ENCODE measurements at regions not wholly inside any gene's neighbourhood (a gene's known extent, or its start where the extent isn't known, plus 50 kb on each side); places are given as distances from the start of the nearest gene placed in this dataset.
"Not testable (repeated sequence)": the region's sequence is repeated elsewhere in the genome, so short reads cannot be mapped to it uniquely, and the experiment has no call there.

DNA sequence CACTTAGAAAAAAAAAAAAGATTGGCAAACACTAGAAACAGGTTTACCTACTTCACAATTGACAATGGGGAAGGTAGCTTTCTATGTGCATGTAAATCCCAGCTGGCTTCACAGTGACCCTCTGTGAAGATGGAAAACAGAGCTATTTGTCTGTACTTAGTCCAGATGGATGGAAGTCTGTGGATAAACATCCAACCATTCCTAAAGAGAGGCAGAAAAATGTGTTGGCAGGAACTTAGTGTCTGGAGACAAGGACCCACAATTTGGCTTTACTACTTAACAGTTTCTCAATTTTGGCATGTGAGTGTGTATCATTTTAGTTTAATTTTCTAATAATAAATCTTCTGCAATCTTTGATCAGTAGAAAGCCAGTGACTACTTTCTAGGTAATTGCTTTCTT is 154.4 kb downstream of the RAD51AP2 start:
- in situ Hi-C loops (cut with MboI; ENCODE audit: low sequenced_read_pairs) = no loop called here

DNA sequence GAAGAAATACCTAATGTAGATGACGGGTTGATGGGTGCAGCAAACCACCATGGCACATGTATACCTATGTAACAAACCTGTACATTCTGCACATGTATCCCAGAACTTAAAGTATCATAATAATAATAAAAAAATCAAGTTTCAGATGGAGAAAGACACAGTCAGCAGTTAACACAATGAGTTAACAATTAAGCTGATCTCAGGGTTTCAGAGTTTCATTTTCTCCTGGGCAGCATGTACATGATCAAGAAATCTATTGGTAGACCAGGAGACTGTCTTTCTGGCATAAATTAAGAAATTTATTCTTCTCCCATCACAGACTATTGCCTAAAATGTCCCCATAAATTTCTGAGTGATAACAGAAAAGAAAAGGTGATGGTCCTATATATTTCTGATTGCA is 155.3 kb downstream of the RAD51AP2 start:
- in situ Hi-C loops (cut with MboI; ENCODE audit: low sequenced_read_pairs) = no loop called here

DNA sequence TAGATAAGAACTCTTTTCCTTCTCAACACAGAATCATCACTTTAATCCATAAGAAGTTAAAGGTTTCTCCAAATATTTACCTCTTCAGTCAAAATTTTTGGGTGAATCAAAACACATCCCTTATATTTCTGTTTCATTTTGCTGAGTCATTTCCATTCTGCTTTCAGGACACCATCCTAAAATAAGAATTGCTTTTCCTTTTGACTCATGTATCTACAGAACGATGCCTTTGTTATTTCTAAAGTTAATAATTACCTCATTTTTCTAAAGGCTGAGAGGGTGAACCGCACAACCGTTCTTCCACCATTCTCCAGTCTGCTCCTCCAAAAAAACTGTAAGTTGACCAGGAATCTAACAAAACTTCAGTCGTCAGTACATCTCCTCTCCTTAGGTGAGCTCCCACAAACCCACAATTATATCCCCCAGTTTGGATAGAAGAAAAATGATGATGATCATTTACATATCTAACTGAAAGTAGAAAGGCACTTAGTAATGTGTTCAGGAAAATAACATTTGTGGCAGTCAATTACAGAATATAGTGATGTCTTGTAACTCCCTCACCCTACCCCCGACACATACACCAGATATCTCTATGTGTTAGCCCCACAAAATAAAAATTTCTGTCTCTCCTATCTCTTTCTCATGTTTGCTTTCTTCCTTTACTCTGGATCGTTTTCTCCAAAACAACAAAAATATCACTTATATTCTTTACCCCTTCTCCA is 162.5 kb downstream of the RAD51AP2 start:
- in situ Hi-C loops (cut with MboI; ENCODE audit: low sequenced_read_pairs) = no loop called here

DNA sequence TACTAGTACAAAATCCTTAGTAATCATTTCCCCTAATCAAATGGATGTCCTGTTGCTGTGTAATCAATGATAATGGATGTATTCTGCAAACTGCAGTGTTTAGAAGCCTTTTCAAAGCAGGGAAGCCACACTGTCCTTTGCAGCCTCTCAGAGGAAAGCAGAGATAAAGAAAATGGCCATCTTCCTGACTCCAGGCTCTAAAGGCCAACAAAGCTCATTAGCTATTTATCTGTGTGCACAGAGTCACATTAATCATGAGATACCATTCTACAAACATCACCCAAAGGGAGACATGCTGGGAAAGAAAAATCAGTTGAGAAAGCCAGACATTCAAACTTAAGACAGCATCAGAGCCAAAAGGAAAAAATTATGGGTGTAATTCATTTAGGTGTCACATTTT is 165.0 kb downstream of the RAD51AP2 start:
- in situ Hi-C loops (cut with MboI; ENCODE audit: low sequenced_read_pairs) = no loop called here

DNA sequence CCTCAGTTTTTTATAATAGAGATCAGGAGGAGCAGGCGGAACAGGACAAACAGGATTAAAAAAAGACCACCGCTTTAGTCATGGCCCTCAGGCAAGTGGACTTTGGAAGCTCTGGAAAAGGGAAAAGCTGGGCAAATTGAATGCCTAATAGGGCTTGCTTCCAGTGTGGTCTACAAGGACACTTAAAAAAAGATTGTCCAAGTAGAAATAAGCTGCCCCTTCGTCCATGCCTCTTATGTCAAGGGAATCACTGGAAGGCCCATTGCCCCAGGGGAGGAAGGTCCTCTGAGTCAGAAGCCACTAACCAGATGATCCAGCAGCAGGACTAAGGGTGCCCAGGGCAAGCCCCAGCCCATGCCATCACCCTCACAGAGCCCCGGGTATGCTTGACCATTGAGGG is 175.5 kb downstream of the RAD51AP2 start:
- in situ Hi-C loops (cut with MboI; ENCODE audit: low sequenced_read_pairs) = not testable (repeated sequence)

DNA sequence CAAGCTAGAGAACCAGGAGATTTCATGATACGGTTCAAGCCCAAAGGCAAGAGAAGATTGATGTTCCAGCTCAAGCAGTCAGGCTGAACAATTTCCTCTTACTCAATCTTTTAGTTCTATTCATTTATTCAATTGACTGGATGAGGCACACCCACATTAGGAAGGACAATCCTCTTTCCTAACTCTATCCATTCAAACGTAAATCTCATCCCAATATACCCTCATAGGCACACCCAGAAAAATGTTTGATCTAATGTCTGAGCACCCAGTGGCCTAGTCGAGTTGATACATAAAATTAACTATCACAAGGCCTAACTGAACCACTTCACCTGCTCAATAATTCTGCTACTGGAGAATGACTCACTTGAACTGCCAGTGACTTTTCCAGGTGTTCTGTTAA is 180.7 kb downstream of the RAD51AP2 start:
- in situ Hi-C loops (cut with MboI; ENCODE audit: low sequenced_read_pairs) = no loop called here

DNA sequence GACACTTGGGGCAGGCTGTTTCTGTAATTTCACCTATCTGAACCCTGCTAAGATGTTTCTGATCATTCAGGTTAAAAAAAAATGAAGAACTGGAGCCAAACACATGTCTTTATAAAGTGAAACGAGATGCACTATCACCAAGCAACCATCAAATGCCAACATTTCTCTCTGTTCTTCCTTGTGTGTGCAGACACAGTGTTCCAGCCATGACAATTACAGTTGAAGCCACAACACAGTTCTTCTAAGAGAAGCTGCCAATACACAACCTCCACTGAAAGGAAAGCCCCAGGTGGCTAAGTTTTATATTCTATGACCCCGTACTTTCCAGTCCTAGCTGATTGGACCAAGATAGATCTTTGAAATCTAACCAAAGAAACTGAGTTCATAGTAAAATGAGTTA is 181.8 kb downstream of the RAD51AP2 start:
- in situ Hi-C loops (cut with MboI; ENCODE audit: low sequenced_read_pairs) = no loop called here

DNA sequence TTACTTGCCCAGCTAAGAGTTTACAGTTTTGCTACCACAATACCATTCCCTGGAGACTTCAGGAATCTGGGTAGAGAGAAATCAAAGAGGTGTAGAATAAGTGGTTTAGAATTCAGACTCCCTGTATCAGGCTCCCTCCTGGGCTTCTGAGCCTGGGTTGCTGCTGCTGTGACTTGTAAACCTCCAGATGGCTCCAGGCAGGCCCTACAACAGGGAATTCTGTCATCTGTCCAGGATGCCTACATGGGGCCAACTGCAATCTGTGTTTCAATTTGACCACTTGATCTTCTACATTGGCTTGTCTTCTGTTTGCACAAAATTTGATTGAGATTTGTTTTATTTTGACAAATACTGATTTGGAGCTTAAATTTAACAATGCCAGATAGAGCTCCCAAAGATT is 183.9 kb downstream of the RAD51AP2 start:
- in situ Hi-C loops (cut with MboI; ENCODE audit: low sequenced_read_pairs) = no loop called here

DNA sequence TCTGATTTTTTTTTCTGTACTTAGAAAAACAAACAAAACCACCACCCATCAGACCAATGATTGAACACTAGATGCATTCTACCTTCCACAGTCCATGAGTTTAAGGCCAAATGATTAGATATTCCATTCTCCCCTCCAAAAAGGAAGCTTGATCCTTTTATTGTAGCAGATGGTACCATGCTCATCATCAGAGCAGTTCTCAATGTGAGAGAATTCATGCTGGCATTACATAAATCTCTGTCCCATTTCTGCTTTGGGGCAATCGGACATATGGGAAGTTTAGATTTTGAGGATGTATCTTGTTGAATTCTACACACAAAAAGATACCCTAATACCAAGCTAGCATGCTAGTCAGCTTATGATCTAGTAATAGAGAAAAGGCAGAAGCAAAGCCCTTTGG is 186.6 kb downstream of the RAD51AP2 start:
- in situ Hi-C loops (cut with MboI; ENCODE audit: low sequenced_read_pairs) = no loop called here

DNA sequence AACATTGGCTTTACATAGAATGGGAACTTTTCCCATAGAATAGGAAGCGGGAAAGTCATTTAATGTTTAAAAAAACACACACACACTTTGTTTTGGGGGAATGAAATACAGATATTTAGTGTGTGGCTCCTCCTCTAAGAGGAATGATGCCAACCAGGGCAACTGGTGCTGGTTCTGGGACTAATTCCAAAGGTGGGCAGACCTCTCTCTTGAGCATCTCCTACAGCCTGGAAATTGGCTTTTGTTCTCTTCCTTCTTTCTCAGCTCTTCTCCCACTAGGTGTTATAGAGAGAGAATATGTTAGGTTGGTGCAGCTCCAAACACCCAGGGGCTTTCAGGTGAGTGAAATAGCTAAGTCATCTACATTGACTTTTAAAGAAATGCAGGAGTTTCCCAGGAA is 190.1 kb downstream of the RAD51AP2 start:
- in situ Hi-C loops (cut with MboI; ENCODE audit: low sequenced_read_pairs) = no loop called here

DNA sequence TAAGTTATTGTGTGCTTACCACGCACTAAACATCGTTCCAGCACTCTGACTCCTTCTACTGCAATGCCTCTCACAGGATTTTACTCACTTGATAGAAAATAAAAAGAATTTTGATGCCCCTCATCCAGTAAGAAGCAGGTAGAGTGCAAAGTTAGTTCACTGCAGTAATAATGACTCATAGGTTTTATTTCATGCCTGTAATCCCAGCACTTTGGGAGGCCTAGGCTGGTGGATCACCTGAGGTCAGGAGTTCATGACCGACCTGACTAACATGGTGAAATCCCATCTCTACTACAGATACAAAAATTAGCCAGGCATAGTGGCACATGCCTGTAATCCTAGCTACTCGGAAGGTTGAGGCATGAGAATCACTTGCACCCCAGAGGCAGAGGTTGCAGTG is 190.6 kb downstream of the RAD51AP2 start:
- in situ Hi-C loops (cut with MboI; ENCODE audit: low sequenced_read_pairs) = no loop called here

DNA sequence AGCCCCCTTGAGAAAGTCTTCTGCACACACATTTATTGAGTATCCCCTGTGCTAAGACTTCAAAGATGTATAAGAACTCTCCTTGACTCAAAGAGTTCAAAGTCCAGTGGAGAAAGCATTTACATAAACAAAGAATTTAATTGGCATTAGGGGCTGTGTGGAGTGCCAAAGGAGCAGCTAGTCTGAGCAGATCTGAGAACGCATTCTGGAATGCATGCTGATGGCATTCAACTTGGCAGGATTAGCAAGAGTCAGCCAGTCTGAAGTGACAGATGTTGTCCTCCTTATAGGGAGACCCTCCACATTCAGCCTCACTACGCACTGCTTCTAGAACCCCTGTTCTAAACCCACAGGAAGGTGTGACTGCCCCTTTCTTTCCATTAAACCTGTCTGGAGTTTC is 191.5 kb downstream of the RAD51AP2 start:
- in situ Hi-C loops (cut with MboI; ENCODE audit: low sequenced_read_pairs) = no loop called here

DNA sequence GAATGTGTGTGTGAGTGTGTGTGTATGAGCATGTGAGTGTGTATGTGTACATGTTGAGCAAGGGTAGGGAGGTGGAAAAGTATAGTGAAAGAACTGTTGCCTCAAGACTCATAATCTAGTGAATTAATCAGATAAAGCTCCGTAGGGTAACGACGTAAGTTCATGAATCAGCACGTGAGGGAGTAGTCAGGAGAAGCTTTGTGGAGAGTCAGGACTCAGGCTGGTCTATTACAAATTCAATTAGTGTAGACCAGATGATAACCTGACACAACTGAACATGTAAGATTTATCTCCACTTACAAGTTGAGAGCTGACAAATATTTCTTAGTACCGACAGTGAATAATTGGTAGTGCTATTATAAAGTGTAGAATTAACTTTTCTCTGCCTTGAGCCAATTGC is 194.5 kb downstream of the RAD51AP2 start:
- in situ Hi-C loops (cut with MboI; ENCODE audit: low sequenced_read_pairs) = no loop called here

DNA sequence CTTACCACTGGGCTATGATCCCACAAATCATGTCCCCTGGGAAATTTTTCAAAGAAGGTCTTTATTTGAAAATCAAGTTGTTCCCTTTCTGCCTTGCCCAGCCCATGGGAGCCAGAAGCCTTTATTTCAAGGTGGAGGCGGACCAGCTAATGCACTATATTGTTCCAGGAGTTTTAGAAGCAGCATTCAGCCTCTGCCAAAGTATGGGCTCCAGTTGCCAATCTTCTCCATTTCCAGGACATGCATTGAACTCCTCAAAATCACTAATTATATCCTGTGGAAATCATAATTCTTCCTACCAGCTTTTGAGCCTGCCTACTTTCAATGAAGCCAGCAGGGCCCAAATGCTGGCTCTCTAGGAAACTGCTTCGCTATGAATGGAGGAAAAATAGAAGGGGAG is 195.8 kb downstream of the RAD51AP2 start:
- in situ Hi-C loops (cut with MboI; ENCODE audit: low sequenced_read_pairs) = no loop called here

DNA sequence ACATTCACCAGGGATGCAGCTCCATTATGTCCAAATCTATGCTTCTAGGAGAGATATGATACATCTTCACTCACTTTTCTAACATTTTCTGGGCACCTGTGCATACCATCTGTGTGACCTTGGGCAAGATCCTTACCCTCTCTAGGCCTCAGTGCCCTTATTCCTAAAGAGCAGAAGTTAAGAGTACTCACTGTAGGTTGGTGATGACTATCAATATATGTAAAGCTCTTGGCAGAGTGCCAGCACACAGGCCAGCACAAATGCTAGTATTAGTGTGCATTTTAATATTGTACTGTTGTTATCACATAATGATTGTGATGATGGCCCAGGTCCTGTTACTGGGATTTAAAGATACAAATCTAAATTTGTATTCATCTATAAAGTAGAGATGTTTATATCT is 199.2 kb downstream of the RAD51AP2 start:
- in situ Hi-C loops (cut with MboI; ENCODE audit: low sequenced_read_pairs) = no loop called here

DNA sequence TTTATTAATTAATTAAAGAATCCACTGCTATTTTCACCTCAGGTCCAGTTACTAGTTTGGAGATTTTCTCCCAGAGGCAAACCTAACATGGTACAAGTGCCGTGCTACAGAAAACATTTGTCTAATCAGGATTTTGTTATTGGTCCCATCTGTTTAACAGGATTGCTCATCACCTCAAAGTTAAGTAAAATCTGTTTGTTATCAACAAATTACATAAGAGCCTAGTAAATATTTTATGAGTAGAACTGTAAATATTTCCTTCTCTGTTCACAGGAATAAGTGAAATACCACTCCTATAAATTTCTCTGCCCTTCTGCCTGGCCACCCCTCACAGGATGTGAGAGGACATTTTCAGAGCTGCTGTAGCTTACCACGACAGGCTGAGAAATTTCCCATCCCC is 200.2 kb downstream of the RAD51AP2 start:
- in situ Hi-C loops (cut with MboI; ENCODE audit: low sequenced_read_pairs) = no loop called here

DNA sequence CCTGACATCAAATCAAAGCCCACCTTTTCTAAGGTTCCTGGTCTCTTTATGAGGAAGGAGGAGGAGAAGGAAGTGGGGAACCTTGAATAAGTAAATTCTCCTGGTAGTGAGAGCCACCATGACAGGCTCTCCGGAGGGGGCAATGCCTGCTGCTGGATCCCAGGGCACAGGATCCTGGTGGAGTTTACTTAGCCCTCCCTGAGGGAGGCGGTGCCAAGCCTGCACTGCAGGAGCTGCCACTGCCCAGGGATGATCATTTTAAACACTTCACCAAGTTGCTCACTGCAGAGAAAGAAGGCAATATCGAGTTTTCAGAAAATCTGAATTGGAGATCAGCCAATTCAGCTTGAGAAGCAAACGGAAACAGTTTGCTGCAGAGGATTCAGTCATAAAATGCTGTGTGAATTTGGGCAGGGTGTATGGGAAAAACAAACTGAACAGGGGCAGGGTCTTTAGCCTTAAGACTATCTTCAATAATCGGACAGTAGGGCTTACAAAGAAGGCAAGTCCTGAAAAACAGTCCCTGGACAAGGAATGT is 200.7 kb downstream of the RAD51AP2 start:
- in situ Hi-C loops (cut with MboI; ENCODE audit: low sequenced_read_pairs) = no loop called here

DNA sequence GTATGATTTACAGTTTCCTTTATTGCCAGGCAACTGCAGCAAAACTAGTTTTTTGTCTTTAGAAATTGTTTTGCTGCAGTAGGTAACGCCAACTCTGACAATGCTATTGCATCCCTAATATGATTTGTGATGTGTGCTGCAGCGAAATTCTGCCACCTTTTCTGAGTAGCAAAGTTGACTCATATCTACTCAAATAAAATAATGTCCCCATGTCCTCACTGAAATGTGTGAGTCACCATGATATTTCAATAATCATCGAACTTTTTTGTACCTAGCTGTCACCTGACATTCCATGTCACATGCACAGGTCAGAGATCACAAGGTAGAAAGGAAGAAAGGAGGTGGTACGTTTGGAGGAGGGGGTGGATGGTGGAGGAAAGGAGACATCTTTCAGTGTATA is 205.0 kb downstream of the RAD51AP2 start:
- in situ Hi-C loops (cut with MboI; ENCODE audit: low sequenced_read_pairs) = no loop called here

DNA sequence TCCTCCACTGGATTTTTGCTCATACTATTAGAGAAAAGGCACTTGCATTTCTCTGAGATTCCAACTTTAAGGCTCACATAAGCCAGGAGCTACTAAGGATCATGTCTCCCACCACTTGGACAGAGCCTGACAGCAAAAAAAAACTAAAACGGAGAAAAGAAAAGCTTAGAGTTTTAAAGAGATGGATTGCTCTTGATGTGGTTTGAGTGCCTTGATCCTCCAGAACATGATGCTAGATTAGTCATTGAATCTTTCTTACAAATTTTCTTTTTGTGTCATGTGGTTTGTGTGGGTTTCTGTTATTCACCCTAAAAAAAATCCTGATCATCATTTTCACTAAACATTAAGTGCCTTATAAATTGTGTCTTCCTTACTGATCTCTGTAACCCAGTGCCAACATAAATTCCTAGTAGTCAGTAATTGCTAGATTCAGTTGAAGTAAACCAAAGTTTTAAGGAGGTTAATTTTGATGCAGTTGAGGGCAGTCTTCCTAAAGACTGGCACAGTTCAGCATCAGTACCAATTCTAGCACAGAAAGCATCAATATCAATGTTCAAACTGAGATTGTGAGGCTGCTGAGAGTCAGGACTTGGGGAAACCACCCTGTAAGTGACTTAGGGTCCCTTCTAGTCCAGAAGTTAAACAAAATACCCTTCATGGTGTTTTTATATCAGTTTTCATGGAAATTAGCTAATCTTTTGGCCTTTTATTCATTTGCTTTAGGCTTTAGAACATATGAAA is 206.3 kb downstream of the RAD51AP2 start:
- in situ Hi-C loops (cut with MboI; ENCODE audit: low sequenced_read_pairs) = no loop called here

DNA sequence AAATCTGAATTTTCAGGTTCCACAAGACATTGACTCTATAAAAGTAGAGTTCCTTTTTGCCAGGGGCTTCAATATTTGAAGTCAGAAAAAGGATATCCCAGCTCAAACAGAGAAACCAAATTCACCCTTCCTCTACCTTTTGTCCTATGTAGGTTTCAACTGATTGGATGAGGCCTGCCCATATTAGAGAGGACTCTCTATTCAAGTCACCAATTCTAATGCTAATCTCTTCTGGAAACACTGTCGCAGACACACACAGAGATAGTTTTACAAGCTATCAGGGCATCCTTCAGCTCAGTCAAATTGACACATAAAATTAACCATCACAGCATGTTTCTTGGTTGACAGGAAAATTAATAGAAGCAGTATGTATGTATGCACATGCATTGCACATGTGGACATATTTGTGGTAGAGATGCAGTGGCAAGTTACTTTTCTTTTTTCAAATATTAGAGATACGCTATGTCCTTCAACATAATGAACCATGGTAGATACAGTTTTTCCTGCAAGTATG is 207.1 kb downstream of the RAD51AP2 start:
- in situ Hi-C loops (cut with MboI; ENCODE audit: low sequenced_read_pairs) = no loop called here

DNA sequence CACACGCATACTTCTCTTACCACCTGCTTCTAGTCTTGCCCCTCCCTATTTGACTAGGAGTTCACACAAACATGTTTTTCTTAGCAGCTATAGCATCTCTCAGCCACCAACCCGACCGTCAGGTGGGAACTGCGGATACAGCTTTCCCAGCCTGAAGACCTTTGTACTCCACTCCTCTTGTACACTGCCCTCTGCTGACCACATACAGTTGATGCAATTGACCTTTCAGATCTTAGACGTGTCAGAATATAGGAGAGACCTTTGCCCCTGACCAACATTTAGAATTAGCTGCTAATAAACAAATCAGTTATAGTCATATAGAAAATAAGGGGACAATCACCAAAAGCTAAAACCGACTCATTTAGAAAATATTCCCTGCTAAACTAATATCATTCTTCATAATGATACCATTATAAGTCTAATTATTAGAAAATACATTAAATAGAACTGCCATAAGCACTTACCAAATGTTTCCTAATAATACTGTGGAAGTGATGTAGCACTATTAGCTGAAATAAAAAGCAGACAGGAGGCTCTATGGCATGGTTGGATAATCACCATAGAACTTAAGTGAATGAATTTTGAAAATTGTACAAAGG is 208.4 kb downstream of the RAD51AP2 start:
- in situ Hi-C loops (cut with MboI; ENCODE audit: low sequenced_read_pairs) = no loop called here

DNA sequence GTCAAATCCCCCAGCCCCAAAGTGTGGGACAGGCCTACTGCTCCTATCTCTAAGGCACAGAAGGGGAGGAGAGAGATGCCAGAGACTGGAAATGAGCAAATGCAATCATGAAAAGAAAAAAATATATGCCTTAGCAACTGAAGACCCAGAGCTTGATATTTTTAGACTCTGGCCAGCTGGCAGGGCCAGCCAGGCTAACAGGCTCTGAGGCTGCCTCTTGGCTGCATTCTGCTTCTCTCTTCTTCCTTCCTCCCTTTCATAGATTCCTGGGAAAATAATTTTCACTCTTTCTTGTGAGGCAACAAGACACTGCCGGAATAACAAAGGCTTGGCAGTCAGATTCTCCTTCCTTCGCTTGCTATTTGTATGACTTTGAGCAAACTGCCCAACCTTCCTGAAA is 209.1 kb downstream of the RAD51AP2 start:
- in situ Hi-C loops (cut with MboI; ENCODE audit: low sequenced_read_pairs) = no loop called here
